ENCODE measurements at regions not wholly inside any gene's neighbourhood (a gene's known extent, or its start where the extent isn't known, plus 50 kb on each side); places are given as distances from the start of the nearest gene placed in this dataset.

DNA sequence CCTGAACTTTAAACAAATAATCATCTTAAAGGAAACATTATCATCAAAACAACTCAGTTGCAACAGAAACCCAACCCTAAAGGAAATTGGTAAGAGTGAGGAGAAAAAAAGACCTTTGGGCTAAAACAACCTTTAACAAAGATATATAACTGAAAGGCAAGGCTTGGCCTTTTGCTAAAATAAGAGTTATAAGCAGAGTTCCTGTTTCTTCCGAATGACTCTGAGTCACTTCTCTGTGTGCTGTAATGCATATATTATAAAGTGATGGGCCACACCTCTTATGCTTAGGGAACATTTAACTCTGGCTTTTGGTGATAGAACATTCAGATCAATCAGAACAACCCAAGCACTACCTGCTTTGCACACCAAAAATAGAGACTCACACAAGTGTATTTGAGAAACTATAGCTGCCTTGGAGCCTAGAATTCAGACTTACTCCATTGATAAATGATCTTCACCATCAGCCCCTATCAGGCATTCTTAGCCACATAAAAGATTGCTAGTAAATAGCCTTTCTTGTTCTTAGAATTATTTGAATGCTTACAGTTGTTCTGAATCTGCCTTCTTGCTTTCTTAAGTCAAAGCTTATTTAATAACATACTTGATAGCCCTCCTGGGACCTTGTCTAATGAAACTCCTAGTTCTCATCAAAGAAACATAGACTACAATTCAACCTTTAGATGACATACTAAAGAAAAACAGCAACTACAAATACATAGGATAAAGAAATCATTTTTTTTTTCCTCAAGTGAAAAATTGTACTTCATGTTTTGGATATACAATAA is 294.2 kb upstream of the SEMA6D start (continued):
- TF ChIP-seq, protein P1, sequence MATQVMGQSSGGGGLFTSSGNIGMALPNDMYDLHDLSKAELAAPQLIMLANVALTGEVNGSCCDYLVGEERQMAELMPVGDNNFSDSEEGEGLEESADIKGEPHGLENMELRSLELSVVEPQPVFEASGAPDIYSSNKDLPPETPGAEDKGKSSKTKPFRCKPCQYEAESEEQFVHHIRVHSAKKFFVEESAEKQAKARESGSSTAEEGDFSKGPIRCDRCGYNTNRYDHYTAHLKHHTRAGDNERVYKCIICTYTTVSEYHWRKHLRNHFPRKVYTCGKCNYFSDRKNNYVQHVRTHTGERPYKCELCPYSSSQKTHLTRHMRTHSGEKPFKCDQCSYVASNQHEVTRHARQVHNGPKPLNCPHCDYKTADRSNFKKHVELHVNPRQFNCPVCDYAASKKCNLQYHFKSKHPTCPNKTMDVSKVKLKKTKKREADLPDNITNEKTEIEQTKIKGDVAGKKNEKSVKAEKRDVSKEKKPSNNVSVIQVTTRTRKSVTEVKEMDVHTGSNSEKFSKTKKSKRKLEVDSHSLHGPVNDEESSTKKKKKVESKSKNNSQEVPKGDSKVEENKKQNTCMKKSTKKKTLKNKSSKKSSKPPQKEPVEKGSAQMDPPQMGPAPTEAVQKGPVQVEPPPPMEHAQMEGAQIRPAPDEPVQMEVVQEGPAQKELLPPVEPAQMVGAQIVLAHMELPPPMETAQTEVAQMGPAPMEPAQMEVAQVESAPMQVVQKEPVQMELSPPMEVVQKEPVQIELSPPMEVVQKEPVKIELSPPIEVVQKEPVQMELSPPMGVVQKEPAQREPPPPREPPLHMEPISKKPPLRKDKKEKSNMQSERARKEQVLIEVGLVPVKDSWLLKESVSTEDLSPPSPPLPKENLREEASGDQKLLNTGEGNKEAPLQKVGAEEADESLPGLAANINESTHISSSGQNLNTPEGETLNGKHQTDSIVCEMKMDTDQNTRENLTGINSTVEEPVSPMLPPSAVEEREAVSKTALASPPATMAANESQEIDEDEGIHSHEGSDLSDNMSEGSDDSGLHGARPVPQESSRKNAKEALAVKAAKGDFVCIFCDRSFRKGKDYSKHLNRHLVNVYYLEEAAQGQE (IDR thresholded peaks at IDR 0.05; ENCODE audit: low read depth) = no peak
- no peak for TF ChIP-seq POLR2AphosphoS5 (IDR thresholded peaks at IDR 0.05; ENCODE audit: low read depth, low read length)
- no peak for TF ChIP-seq MAX (IDR thresholded peaks at IDR 0.05)
- no peak for TF ChIP-seq FOSL1 (IDR thresholded peaks at IDR 0.05; ENCODE audit: low read depth)
- TF ChIP-seq RAD21 (IDR thresholded peaks at IDR 0.05; ENCODE audit: low read depth) = no peak
- no peak for TF ChIP-seq TCF7L2 (IDR thresholded peaks at IDR 0.05; ENCODE audit: borderline replicate concordance, extremely low read depth, insufficient read depth, insufficient read length)
- no peak for TF ChIP-seq POLR2A (IDR thresholded peaks at IDR 0.05; ENCODE audit: borderline replicate concordance, extremely low read depth, insufficient read depth, insufficient read length)
- TF ChIP-seq ELF1 (IDR thresholded peaks at IDR 0.05; ENCODE audit: borderline replicate concordance, low read depth) = no peak
- no peak for TF ChIP-seq EZH2phosphoT487 (IDR thresholded peaks at IDR 0.05; ENCODE audit: borderline replicate concordance)
- no peak for TF ChIP-seq ZNF274 (IDR thresholded peaks at IDR 0.05; ENCODE audit: low read depth, low read length)

GRCh38 chr15:47427463-47427862 is 289.8 kb upstream of the SEMA6D start:
- Histone ChIP-seq H3K9me2 (ENCODE audit: insufficient read depth) (no peaks in the 10 kb centered on the region), H3K27me3 (ENCODE audit: insufficient read depth, low read length) (no peaks in the 10 kb centered on the region), H3K4me3 (replicated peaks in 1 of 2; ENCODE audit: low read depth in 1 of 2, low read length in 2 of 2) (no peak overlapping the region), H3K9me3 (ENCODE audit: control insufficient read depth in 1 of 2, insufficient read depth in 1 of 2, low read depth in 1 of 2, low read length in 2 of 2) (peaks cover 14 to 32% of the 10 kb centered on the region in 2 experiments; a peak in 2 of 4 replicates), H2AFZ (ENCODE audit: low read depth, low read length, poor library complexity, severe bottlenecking) (no peak overlapping the region), H3K4me2 (ENCODE audit: low read length) (no peak overlapping the region), H3K4me1 (ENCODE audit: control insufficient read depth in 1 of 2, insufficient read depth in 2 of 2, low read length in 2 of 2) (no peaks in the 10 kb centered on the region), H3K27ac (ENCODE audit: low read depth, low read length) (no peak overlapping the region), H3K36me3 (ENCODE audit: control insufficient read depth in 1 of 2, insufficient read depth in 2 of 2, low read length in 2 of 2) (no peaks in the 10 kb centered on the region), H4K20me1 (ENCODE audit: insufficient read depth) (no peaks in the 10 kb centered on the region), H3K79me2 (ENCODE audit: insufficient read depth, low read length) (no peaks in the 10 kb centered on the region), H3K9ac (ENCODE audit: low read length) (no peak overlapping the region)
- RAD21 ChIA-PET (ENCODE audit: low non-redundant PET in 1 of 2, low total read pairs in 2 of 2, uncharacterized antibody in 2 of 2, unreplicated experiment in 2 of 2) = no interaction called here
- intact Hi-C loops (cut with micrococcal nuclease) = no loop called here
- ATAC-seq (no peak), DNase-seq (ENCODE audit: low read depth, low spot score) (no peak)
- POLR2A ChIA-PET = no interaction called here
- BruUV-seq (replicated peaks) = no TSS peak
- CTCF ChIA-PET = no interaction called here
- TF ChIP-seq ATF3 (IDR thresholded peaks at IDR 0.05) (no peak), POLR2A (IDR thresholded peaks at IDR 0.05; ENCODE audit: borderline replicate concordance, extremely low read depth, insufficient read depth, insufficient read length) (no peak), ELF1 (IDR thresholded peaks at IDR 0.05; ENCODE audit: borderline replicate concordance, low read depth) (no peak), CEBPB (IDR thresholded peaks at IDR 0.05; ENCODE audit: low read depth) (no peak), RAD21 (IDR thresholded peaks at IDR 0.05; ENCODE audit: low read depth) (no peak)
- TF ChIP-seq, protein P2, sequence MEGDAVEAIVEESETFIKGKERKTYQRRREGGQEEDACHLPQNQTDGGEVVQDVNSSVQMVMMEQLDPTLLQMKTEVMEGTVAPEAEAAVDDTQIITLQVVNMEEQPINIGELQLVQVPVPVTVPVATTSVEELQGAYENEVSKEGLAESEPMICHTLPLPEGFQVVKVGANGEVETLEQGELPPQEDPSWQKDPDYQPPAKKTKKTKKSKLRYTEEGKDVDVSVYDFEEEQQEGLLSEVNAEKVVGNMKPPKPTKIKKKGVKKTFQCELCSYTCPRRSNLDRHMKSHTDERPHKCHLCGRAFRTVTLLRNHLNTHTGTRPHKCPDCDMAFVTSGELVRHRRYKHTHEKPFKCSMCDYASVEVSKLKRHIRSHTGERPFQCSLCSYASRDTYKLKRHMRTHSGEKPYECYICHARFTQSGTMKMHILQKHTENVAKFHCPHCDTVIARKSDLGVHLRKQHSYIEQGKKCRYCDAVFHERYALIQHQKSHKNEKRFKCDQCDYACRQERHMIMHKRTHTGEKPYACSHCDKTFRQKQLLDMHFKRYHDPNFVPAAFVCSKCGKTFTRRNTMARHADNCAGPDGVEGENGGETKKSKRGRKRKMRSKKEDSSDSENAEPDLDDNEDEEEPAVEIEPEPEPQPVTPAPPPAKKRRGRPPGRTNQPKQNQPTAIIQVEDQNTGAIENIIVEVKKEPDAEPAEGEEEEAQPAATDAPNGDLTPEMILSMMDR (IDR thresholded peaks at IDR 0.05 in 2 of 3, conservative IDR thresholded peaks at IDR 0.05 in 1 of 3; ENCODE audit: borderline replicate concordance in 1 of 3, insufficient read depth in 1 of 3, low read depth in 2 of 3, low read length in 2 of 3) = no peak
- TF ChIP-seq, protein P1 (IDR thresholded peaks at IDR 0.05; ENCODE audit: low read depth) = no peak

Measured in HCT116 (cell line).